ENCODE measurements at regions not wholly inside any gene's neighbourhood (a gene's known extent, or its start where the extent isn't known, plus 50 kb on each side); places are given as distances from the start of the nearest gene placed in this dataset.
A peak's percentile ranks its signal among the peaks of the same experiment; 100 is the strongest.

GRCh38 chr21:22927469-22927868 is 1929.3 kb downstream of the NCAM2 start:
- H3K4me2 ChIP-seq, result no peak overlapping the region
- no peaks in the 10 kb centered on the region for H3K9me3 ChIP-seq
- ATAC-seq, result no peak
- ChIA-PET CTCF (interaction anchor here (0.7 kb wide), 1 partner anchor 1310 kb away, joined by 3 read pairs; no protein-coding TSS in a partner anchor), POLR2A (no interaction called here)
- no peak overlapping the region for H3K27ac ChIP-seq
- no peaks in the 10 kb centered on the region for H3K4me1 ChIP-seq
- 0% methylated on average over 2 of the region's 2 CpGs for WGBS (ENCODE audit: missing lambda C conversion rate)
- no peak for DNase-seq (ENCODE audit: low read depth in 1 of 2, low spot score in 1 of 2)
- FAIRE-seq, result no peak
- H3K4me3 ChIP-seq, result no peak overlapping the region
- TF ChIP-seq KDM5A (IDR thresholded peaks at IDR 0.05) (no peak), MAFK (IDR thresholded peaks at IDR 0.05; ENCODE audit: partially characterized antibody) (peak; percentile 59), REST (IDR thresholded peaks at IDR 0.05) (no peak), FOXS1 (CRISPR knock-in tag; IDR thresholded peaks at IDR 0.05) (no peak), EHMT2 (IDR thresholded peaks at IDR 0.05; ENCODE audit: low read depth) (no peak), RFX5 (IDR thresholded peaks at IDR 0.05) (no peak), JUNB (IDR thresholded peaks at IDR 0.05) (no peak)

DNA sequence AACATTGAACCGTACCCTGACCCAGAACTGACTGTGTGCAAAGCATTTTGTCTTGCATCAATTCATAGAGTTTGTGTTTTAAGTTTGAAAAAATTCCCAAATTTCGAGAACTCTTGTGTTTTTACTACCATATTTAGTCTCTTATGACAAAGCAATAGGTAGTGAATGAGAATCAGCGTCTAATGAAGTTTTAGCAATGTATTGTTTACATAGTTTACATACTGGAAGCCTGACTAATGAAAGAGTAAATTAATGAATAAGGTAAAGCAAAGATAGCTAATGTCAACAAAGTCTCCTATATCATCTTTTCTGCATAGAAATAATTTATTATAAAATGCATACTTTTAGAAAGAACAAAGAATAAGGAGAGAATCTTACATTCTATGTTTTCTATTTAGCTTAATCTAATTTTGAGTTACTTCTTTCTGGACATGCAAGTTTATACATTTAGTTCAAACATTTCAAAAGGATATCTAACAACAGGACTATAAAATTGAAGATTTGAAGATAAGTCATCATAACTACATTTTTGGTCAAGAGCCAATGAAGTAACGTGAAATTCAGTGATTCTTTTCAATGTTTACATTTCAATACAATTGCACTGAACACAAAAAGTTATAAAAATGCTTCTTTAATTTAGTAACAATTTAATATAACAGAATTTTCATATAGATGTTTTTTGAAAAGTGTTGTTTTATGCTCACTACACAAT is 1943.7 kb downstream of the NCAM2 start:
- DNase-seq (ENCODE audit: low read depth in 1 of 2, low spot score in 1 of 2), result no peak
- no peak for ATAC-seq
- Histone ChIP-seq H3K9me3 (no peaks in the 10 kb centered on the region), H3K4me1 (no peaks in the 10 kb centered on the region), H3K4me3 (no peak overlapping the region), H3K27ac (no peak overlapping the region), H3K4me2 (no peak overlapping the region)
- FAIRE-seq, result no peak
- ChIA-PET CTCF (no interaction called here), POLR2A (no interaction called here)
- TF ChIP-seq ESRRA (IDR thresholded peaks at IDR 0.05; ENCODE audit: borderline replicate concordance, low read length) (no peak), RFX5 (IDR thresholded peaks at IDR 0.05) (no peak), CBX2 (IDR thresholded peaks at IDR 0.05; ENCODE audit: borderline replicate concordance, low read depth) (no peak), KDM1A (IDR thresholded peaks at IDR 0.05; ENCODE audit: low read depth) (no peak), BCL3 (IDR thresholded peaks at IDR 0.05) (no peak), EP300 (IDR thresholded peaks at IDR 0.05) (no peak), PHF8 (IDR thresholded peaks at IDR 0.05; ENCODE audit: borderline replicate concordance, low read depth) (no peak), JUN (IDR thresholded peaks at IDR 0.05) (no peak), CBX8 (IDR thresholded peaks at IDR 0.05) (no peak), MAZ (IDR thresholded peaks at IDR 0.05; ENCODE audit: borderline replicate concordance, low read depth, low read length) (no peak)
- TF ChIP-seq, protein P1, sequence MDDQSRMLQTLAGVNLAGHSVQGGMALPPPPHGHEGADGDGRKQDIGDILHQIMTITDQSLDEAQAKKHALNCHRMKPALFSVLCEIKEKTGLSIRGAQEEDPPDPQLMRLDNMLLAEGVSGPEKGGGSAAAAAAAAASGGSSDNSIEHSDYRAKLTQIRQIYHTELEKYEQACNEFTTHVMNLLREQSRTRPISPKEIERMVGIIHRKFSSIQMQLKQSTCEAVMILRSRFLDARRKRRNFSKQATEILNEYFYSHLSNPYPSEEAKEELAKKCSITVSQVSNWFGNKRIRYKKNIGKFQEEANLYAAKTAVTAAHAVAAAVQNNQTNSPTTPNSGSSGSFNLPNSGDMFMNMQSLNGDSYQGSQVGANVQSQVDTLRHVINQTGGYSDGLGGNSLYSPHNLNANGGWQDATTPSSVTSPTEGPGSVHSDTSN (IDR thresholded peaks at IDR 0.05), result no peak
- TF ChIP-seq, protein P2, sequence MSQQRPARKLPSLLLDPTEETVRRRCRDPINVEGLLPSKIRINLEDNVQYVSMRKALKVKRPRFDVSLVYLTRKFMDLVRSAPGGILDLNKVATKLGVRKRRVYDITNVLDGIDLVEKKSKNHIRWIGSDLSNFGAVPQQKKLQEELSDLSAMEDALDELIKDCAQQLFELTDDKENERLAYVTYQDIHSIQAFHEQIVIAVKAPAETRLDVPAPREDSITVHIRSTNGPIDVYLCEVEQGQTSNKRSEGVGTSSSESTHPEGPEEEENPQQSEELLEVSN (IDR thresholded peaks at IDR 0.05; ENCODE audit: borderline replicate concordance, low read depth), result no peak
- TF ChIP-seq, protein P3, sequence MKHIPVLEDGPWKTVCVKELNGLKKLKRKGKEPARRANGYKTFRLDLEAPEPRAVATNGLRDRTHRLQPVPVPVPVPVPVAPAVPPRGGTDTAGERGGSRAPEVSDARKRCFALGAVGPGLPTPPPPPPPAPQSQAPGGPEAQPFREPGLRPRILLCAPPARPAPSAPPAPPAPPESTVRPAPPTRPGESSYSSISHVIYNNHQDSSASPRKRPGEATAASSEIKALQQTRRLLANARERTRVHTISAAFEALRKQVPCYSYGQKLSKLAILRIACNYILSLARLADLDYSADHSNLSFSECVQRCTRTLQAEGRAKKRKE (CRISPR knock-in tag; IDR thresholded peaks at IDR 0.05; ENCODE audit: low read depth), result no peak
- WGBS (ENCODE audit: missing lambda C conversion rate), result under 1% methylated on average over 4 of the region's 4 CpGs
